ENCODE measurements at regions not wholly inside any gene's neighbourhood (a gene's known extent, or its start where the extent isn't known, plus 50 kb on each side); places are given as distances from the start of the nearest gene placed in this dataset.

GRCh38 chr2:88331239-88331638 lies 121.3 kb downstream of the FOXI3 start:
- TF ChIP-seq EZH2 (IDR thresholded peaks at IDR 0.05), result no peak
- TF ChIP-seq POLR2AphosphoS5 (IDR thresholded peaks at IDR 0.05; ENCODE audit: borderline replicate concordance, low read depth, low read length), result no peak

All from SK-N-MC (cell line).